ENCODE measurements at regions not wholly inside any gene's neighbourhood (a gene's known extent, or its start where the extent isn't known, plus 50 kb on each side); places are given as distances from the start of the nearest gene placed in this dataset.

DNA sequence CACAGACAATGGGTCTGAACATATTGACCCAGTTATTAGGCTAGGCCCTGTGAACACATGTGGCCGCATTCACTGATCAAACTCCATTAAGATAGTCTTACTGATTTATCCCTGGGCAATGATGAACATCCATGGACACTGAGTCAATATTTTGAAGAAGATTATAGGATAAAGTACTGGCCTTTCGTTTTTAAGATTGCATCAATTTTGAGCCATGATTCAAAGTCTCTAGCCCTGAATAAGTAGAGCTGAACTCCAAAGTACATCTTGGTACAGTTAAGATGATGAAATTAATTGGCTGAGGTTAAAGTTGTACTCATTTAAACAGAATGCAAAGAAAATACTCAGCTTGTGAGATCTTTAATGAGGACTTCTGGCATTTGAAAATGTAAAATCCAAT, 1581.9 kb downstream of the EFNB2 start:
- no peak for TF ChIP-seq CTCF (IDR thresholded peaks at IDR 0.05)
- no peak for TF ChIP-seq POLR2AphosphoS5 (IDR thresholded peaks at IDR 0.05)
- no peak for TF ChIP-seq POLR2A (IDR thresholded peaks at IDR 0.05)
- TF ChIP-seq EP300 (IDR thresholded peaks at IDR 0.05) = no peak

Measured in gastroesophageal sphincter (tissue), 3 donors.